Endodermal cell (in vitro differentiated cells): ENCODE measurements at regions not wholly inside any gene's neighbourhood (a gene's known extent, or its start where the extent isn't known, plus 50 kb on each side); places are given as distances from the start of the nearest gene placed in this dataset.

Experiments used
- DNase-seq: peaks from one replicate; pipeline ENCODE4 v3.0.0-alpha.2; 2017
- H3K27ac ChIP-seq: 2 replicates; pipeline ENCODE4 v1.5.1; 2013; ENCODE audit warnings: mild to moderate bottlenecking, low read depth, low read length, moderate library complexity
- H3K27me3 ChIP-seq: 2 replicates; pipeline ENCODE4 v1.6.1; 2013; ENCODE audit warnings: mild to moderate bottlenecking, low read length, moderate library complexity; ENCODE audit not compliant: insufficient read depth, control insufficient read depth, poor library complexity, severe bottlenecking
- H3K36me3 ChIP-seq: 2 replicates; pipeline ENCODE4 v1.7.0; 2013; ENCODE audit warnings: mild to moderate bottlenecking, low read length, moderate library complexity; ENCODE audit not compliant: control insufficient read depth, insufficient read depth
- H3K4me1 ChIP-seq: one replicate; pipeline ENCODE4 v1.7.0; 2013; ENCODE audit warnings: low read length; ENCODE audit not compliant: control insufficient read depth, insufficient read depth
- H3K4me3 ChIP-seq: 2 replicates; pipeline ENCODE4 v1.5.1; 2013; ENCODE audit warnings: mild to moderate bottlenecking, low read length, moderate library complexity
- H3K9ac ChIP-seq: 2 replicates; pipeline ENCODE4 v1.6.1; 2013; ENCODE audit warnings: mild to moderate bottlenecking, low read length, moderate library complexity; ENCODE audit not compliant: poor library complexity, severe bottlenecking; ENCODE audit errors: extremely low read depth
- H3K9me3 ChIP-seq: 2 replicates; pipeline ENCODE4 v1.6.1; 2013; ENCODE audit warnings: mild to moderate bottlenecking, low read length, moderate library complexity; ENCODE audit not compliant: control insufficient read depth
- H3K27ac Mint-ChIP-seq: 2 replicates; pipeline ENCODE4 v1.8.0; 2020; ENCODE audit warnings: mixed read lengths
- H3K27me3 Mint-ChIP-seq: 2 replicates; pipeline ENCODE4 v1.8.0; 2021; ENCODE audit warnings: mild to moderate bottlenecking, mixed read lengths; ENCODE audit not compliant: insufficient read depth
- H3K36me3 Mint-ChIP-seq: 2 replicates; pipeline ENCODE4 v1.8.0; 2020; ENCODE audit warnings: low read depth, mixed read lengths
- H3K4me1 Mint-ChIP-seq: 2 replicates; pipeline ENCODE4 v1.8.0; 2020; ENCODE audit warnings: mixed read lengths
- H3K4me3 Mint-ChIP-seq: 2 replicates; pipeline ENCODE4 v1.8.0; 2020; ENCODE audit warnings: mild to moderate bottlenecking, moderate library complexity, mixed read lengths
- H3K9me3 Mint-ChIP-seq: 2 replicates; pipeline ENCODE4 v1.8.0; 2020; ENCODE audit warnings: mild to moderate bottlenecking, mixed read lengths
- WGBS, 2 experiments: methylation state at CpG; one replicate each; pipeline versions ENCODE4 v1.1.5 to v1.1.7; 2013; ENCODE audit warnings: missing lambda C conversion rate in 2 of 2, mixed read lengths in 1 of 2; ENCODE audit not compliant: insufficient coverage in 1 of 2, insufficient read length in 1 of 2; 5-methylcytosine and 5-hydroxymethylcytosine counted together
- TF ChIP-seq, protein P1 (sequence below): fragments of 200-600 bp; sonication (generic); conservative IDR thresholded peaks from 2 replicates; pipeline ENCODE4 v1.5.0; 2021; ENCODE audit warnings: antibody characterized with exemption, mild to moderate bottlenecking

DNA sequence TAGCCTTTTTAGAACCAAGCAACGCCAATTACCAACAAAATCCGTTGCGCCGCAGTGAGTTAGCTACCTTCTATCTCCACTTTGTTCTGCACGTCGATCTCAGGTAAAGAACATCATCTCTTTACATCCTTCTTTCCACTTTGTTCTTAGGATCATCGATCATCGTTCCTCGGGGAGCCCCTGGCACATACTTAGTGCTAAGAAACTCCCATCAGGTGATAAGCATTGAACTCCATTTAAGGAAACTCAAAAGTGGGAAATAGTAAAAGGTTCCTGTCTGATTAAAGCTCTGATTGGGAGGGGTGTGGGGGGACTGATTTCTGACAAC is 227.0 kb upstream of the PRSS16 start:
- peaks cover 22% of the 10 kb centered on the region for H3K4me1 Mint-ChIP-seq

DNA sequence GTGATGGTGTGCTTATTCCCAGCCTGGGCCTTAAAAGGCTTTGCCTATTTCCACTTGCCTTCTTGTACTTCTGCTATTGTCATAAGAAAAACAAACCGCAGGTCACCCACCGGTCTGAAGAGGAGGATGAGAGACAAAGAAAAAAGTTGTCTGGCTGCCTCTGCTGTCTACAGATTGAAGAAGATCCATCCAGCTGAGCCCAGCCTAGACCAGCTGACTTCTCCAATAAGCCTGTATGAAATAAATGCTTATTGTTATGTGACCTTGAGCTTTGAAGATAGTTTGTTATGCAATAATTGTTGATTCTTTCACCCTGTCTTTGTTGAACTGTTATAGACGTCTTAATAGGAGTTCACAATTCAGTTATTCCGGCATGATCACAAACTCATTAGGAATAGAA is 223.8 kb upstream of the PRSS16 start:
- peaks cover 10% of the 10 kb centered on the region for H3K9me3 ChIP-seq
- Mint-ChIP-seq H3K27ac (no peak overlapping the region), H3K9me3 (no peaks in the 10 kb centered on the region), H3K4me3 (no peak overlapping the region), H3K4me1 (peaks cover 14% of the 10 kb centered on the region), H3K36me3 (peaks cover 22% of the 10 kb centered on the region), H3K27me3 (no peaks in the 10 kb centered on the region)
- H3K9ac ChIP-seq = no peak overlapping the region
- DNase-seq = no peak
- H3K27me3 ChIP-seq = no peaks in the 10 kb centered on the region
- no peak overlapping the region for H3K27ac ChIP-seq
- TF ChIP-seq, protein P1, sequence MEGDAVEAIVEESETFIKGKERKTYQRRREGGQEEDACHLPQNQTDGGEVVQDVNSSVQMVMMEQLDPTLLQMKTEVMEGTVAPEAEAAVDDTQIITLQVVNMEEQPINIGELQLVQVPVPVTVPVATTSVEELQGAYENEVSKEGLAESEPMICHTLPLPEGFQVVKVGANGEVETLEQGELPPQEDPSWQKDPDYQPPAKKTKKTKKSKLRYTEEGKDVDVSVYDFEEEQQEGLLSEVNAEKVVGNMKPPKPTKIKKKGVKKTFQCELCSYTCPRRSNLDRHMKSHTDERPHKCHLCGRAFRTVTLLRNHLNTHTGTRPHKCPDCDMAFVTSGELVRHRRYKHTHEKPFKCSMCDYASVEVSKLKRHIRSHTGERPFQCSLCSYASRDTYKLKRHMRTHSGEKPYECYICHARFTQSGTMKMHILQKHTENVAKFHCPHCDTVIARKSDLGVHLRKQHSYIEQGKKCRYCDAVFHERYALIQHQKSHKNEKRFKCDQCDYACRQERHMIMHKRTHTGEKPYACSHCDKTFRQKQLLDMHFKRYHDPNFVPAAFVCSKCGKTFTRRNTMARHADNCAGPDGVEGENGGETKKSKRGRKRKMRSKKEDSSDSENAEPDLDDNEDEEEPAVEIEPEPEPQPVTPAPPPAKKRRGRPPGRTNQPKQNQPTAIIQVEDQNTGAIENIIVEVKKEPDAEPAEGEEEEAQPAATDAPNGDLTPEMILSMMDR = no peak
- H3K4me1 ChIP-seq = no peaks in the 10 kb centered on the region
- WGBS, 2 experiments = 92 to 99% methylated on average over 2 to 4 of the region's 4 CpGs
- peaks cover 10% of the 10 kb centered on the region for H3K36me3 ChIP-seq
- peak overlapping the region; percentile 32 for H3K4me3 ChIP-seq

More for the DNA sequence above, 227.0 kb upstream of the PRSS16 start:
- Mint-ChIP-seq H3K9me3 (peaks cover 19% of the 10 kb centered on the region), H3K4me3 (peak overlapping the region; percentile 75), H3K27ac (peak overlapping the region; percentile 99), H3K27me3 (no peaks in the 10 kb centered on the region), H3K36me3 (peaks cover 42% of the 10 kb centered on the region)
- no peak overlapping the region for H3K27ac ChIP-seq
- no peaks in the 10 kb centered on the region for H3K27me3 ChIP-seq
- no peaks in the 10 kb centered on the region for H3K4me1 ChIP-seq
- no peak for DNase-seq
- TF ChIP-seq, protein P1 = no peak
- peak overlapping the region; percentile 75 for H3K4me3 ChIP-seq
- no peak overlapping the region for H3K9ac ChIP-seq
- peaks cover 38% of the 10 kb centered on the region for H3K9me3 ChIP-seq
- 89 to 93% methylated on average over 4 to 9 of the region's 9 CpGs for WGBS, 2 experiments
- peaks cover 10% of the 10 kb centered on the region for H3K36me3 ChIP-seq

DNA sequence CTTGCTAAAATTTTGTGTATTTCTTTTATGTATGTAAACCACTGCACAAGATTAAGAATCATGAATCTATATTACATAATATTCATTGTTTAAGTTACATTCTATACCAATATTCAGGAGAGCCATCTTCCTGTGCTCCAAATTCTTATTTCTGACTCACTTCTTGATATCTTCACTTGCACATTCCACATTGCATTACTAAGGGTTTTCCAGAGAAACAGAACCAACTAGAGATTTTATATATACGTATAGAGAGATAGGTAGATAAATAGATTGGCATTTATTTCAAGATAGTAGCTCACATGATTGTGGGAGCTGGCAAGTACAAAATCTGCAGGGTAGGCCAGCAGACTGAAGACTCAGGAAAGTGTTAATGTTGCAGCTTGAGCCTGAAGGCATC is 222.2 kb upstream of the PRSS16 start:
- Histone ChIP-seq H3K27me3 (no peaks in the 10 kb centered on the region), H3K36me3 (peaks cover 10% of the 10 kb centered on the region), H3K4me1 (no peaks in the 10 kb centered on the region), H3K4me3 (no peak overlapping the region), H3K27ac (no peak overlapping the region), H3K9ac (no peak overlapping the region), H3K9me3 (peaks cover 7% of the 10 kb centered on the region)
- DNase-seq = no peak
- WGBS, 2 experiments = 95 to 100% methylated on average over 1 of the region's 1 CpG
- no peak overlapping the region for H3K4me3 Mint-ChIP-seq
- no peaks in the 10 kb centered on the region for H3K27me3 Mint-ChIP-seq
- H3K9me3 Mint-ChIP-seq = no peaks in the 10 kb centered on the region
- TF ChIP-seq, protein P1 = no peak
- H3K4me1 Mint-ChIP-seq = peaks cover 7% of the 10 kb centered on the region
- peaks cover 22% of the 10 kb centered on the region for H3K36me3 Mint-ChIP-seq
- no peak overlapping the region for H3K27ac Mint-ChIP-seq
